B cell (primary cell): ENCODE measurements at regions not wholly inside any gene's neighbourhood (a gene's known extent, or its start where the extent isn't known, plus 50 kb on each side); places are given as distances from the start of the nearest gene placed in this dataset.

Experiments
- ATAC-seq: fragments of 200-7000 bp; cut with Tn5 transposase; one replicate; pipeline ENCODE4 v1.10.0; 2021; ENCODE audit warnings: low read depth, mild to moderate bottlenecking, moderate number of reproducible peaks, moderate library complexity
- CTCF ChIA-PET: fragments of 350-600 bp; sonication (Branson Sonifier 250); formaldehyde crosslinking; loops from one replicate; lab custom pipeline; 2021; ENCODE audit warnings: antibody characterized with exemption, inconsistent platforms; lab: Charles Lee
- POLR2A ChIA-PET: fragments of 350-600 bp; sonication (Branson Sonifier 250); formaldehyde crosslinking; loops from one replicate; lab custom pipeline; 2021; ENCODE audit warnings: antibody characterized with exemption; lab: Charles Lee
- DNase-seq: peaks from one replicate; pipeline ENCODE4 v3.0.0; 2013
- H2AFZ ChIP-seq: 2 replicates; pipeline ENCODE4 v1.6.1; 2012; ENCODE audit warnings: mild to moderate bottlenecking, low read depth, low read length; ENCODE audit not compliant: insufficient read depth, poor library complexity, severe bottlenecking
- H3K27ac ChIP-seq, 2 donors: 1 replicate in 1 of 2; 2 replicates in 1 of 2; pipeline ENCODE4 v1.5.1; 2012 to 2013; ENCODE audit warnings: low read length in 2 of 2, mild to moderate bottlenecking in 2 of 2, moderate library complexity in 1 of 2
- H3K27me3 ChIP-seq, 4 experiments: fragments of 200-600 bp in 1 of 4; sonication (generic) in 1 of 4; replicated peaks in 1 of 4; 1 replicate in 2 of 4; 2 replicates in 2 of 4; pipeline versions ENCODE4 v1.6.1 to v1.7.0; 2013 to 2016; ENCODE audit warnings: low read length in 3 of 4, mild to moderate bottlenecking in 2 of 4, mixed read lengths in 1 of 4, moderate library complexity in 1 of 4; ENCODE audit not compliant: insufficient read depth in 4 of 4, control insufficient read depth in 3 of 4; ENCODE audit errors: control extremely low read depth in 1 of 4
- H3K36me3 ChIP-seq, 2 experiments: replicated peaks in 1 of 2; 1 replicate in 1 of 2; 2 replicates in 1 of 2; pipeline versions ENCODE4 v1.6.1 to v1.7.1; 2013; ENCODE audit warnings: low read length in 1 of 2; ENCODE audit not compliant: insufficient read depth in 2 of 2, control insufficient read depth in 1 of 2; ENCODE audit errors: control extremely low read depth in 1 of 2, extremely low read depth in 1 of 2
- H3K4me1 ChIP-seq, 2 donors: fragments of 200-600 bp in 1 of 2; sonication (generic) in 1 of 2; 1 replicate in 1 of 2; 2 replicates in 1 of 2; pipeline versions ENCODE4 v1.5.1 to v1.6.1; 2013 to 2017; ENCODE audit warnings: low read length in 2 of 2; ENCODE audit not compliant: control insufficient read depth in 2 of 2, insufficient read depth in 2 of 2
- H3K4me2 ChIP-seq: replicated peaks from 2 replicates; pipeline ENCODE3; 2012; ENCODE audit warnings: mild to moderate bottlenecking, low read depth, low read length; ENCODE audit not compliant: poor library complexity, severe bottlenecking
- H3K4me3 ChIP-seq, 5 experiments: fragments of 200-600 bp in 1 of 5; sonication (generic) in 1 of 5; 1 replicate in 3 of 5; 2 replicates in 2 of 5; pipeline versions ENCODE4 v1.5.1 to v1.7.0; 2011 to 2016; ENCODE audit warnings: low read length in 4 of 5, mild to moderate bottlenecking in 4 of 5, low read depth in 2 of 5, control low read depth in 1 of 5, moderate library complexity in 1 of 5; ENCODE audit not compliant: insufficient read depth in 1 of 5; ENCODE audit errors: control extremely low read depth in 1 of 5, extremely low read depth in 1 of 5
- H3K79me2 ChIP-seq: fragments of 200-600 bp; sonication (generic); one replicate; pipeline ENCODE4 v1.6.0; 2016; ENCODE audit warnings: low read length; ENCODE audit not compliant: control insufficient read depth, insufficient read depth
- H3K9ac ChIP-seq: fragments of 200-600 bp; sonication (generic); 2 replicates; pipeline ENCODE4 v1.6.1; 2017; ENCODE audit warnings: mild to moderate bottlenecking, low read length, moderate library complexity
- H3K9me3 ChIP-seq, 3 donors: one replicate each; pipeline versions ENCODE4 v1.6.1 to v1.7.1; 2013; ENCODE audit warnings: low read length in 2 of 3; ENCODE audit not compliant: control insufficient read depth in 2 of 3, insufficient read depth in 1 of 3; ENCODE audit errors: control extremely low read depth in 1 of 3
- H4K20me1 ChIP-seq: 2 replicates; pipeline ENCODE4 v1.6.0; 2012; ENCODE audit warnings: mild to moderate bottlenecking, low read length; ENCODE audit not compliant: insufficient read depth, control insufficient read depth, poor library complexity, severe bottlenecking
- H3K27ac Mint-ChIP-seq: one replicate; pipeline ENCODE4 v1.8.0; 2021; ENCODE audit warnings: mixed read lengths
- H3K27me3 Mint-ChIP-seq: one replicate; pipeline ENCODE4 v1.8.0; 2021; ENCODE audit warnings: mixed read lengths
- H3K4me1 Mint-ChIP-seq: one replicate; pipeline ENCODE4 v1.8.0; 2021; ENCODE audit warnings: mixed read lengths
- H3K4me3 Mint-ChIP-seq: one replicate; pipeline ENCODE4 v1.8.0; 2021; ENCODE audit warnings: mixed read lengths
- H3K9me3 Mint-ChIP-seq: one replicate; pipeline ENCODE4 v1.8.0; 2022; ENCODE audit warnings: mixed read lengths; ENCODE audit not compliant: insufficient read depth
- EZH2 ChIP-seq: IDR thresholded peaks from 2 replicates; pipeline ENCODE4 v1.6.1; 2012; ENCODE audit warnings: borderline replicate concordance, low read depth, mild to moderate bottlenecking, moderate library complexity, low read length; ENCODE audit not compliant: insufficient read depth, poor library complexity, severe bottlenecking
- WGBS: methylation state at CpG from one replicate; pipeline ENCODE4 v1.1.5; 2013; ENCODE audit warnings: missing lambda C conversion rate; ENCODE audit not compliant: insufficient coverage; 5-methylcytosine and 5-hydroxymethylcytosine counted together
- intact Hi-C: fragments of 100-400 bp; cut with micrococcal nuclease; formaldehyde crosslinking; loops from one replicate; pipeline ENCODE4 v1.10.0; 2022
- TF ChIP-seq, protein P1 (sequence below): fragments of 200-600 bp; IDR thresholded peaks from one replicate; pipeline ENCODE4 v1.8.0; 2022; ENCODE audit warnings: antibody characterized with exemption, mild to moderate bottlenecking

DNA sequence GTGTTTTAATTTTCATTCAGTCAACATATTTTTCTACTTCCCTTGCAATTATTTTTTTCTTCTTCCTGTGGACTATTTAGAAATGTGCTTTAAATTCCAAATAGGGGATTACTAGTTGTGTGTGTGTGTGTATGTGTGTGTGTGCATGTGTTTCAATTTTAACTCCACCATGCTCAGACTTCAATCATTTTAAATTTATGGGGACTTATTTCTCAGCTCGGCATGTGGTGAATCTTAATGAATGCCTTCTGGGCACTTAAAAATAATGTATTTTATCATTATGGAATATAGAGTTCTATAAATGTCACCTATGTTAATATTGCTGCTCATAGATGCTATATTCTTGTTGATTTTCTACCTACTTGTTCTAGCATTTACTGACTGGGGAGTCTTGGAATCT, 465.6 kb upstream of the PRKX start:
- H3K27ac ChIP-seq, result no peak overlapping the region
- H3K4me3 ChIP-seq, result no peak overlapping the region
- no peaks in the 10 kb centered on the region for H3K4me1 Mint-ChIP-seq
- no peaks in the 10 kb centered on the region for H4K20me1 ChIP-seq
- no peaks in the 10 kb centered on the region for H3K9me3 ChIP-seq
- H3K27ac Mint-ChIP-seq, result no peak overlapping the region
- CTCF ChIA-PET, result no interaction called here
- H3K79me2 ChIP-seq, result no peaks in the 10 kb centered on the region
- no CpG with 5 or more reads among the region's 1 CpG for WGBS
- no peaks in the 10 kb centered on the region for H3K27me3 Mint-ChIP-seq
- H2AFZ ChIP-seq, result no peak overlapping the region
- ATAC-seq, result no peak
- no peak for DNase-seq
- no peak overlapping the region for H3K4me2 ChIP-seq
- H3K27me3 ChIP-seq, result no peaks in the 10 kb centered on the region
- H3K4me3 Mint-ChIP-seq, result no peak overlapping the region
- POLR2A ChIA-PET, result no interaction called here
- no peaks in the 10 kb centered on the region for H3K9me3 Mint-ChIP-seq
- no peak for TF ChIP-seq EZH2
- TF ChIP-seq, protein P1, sequence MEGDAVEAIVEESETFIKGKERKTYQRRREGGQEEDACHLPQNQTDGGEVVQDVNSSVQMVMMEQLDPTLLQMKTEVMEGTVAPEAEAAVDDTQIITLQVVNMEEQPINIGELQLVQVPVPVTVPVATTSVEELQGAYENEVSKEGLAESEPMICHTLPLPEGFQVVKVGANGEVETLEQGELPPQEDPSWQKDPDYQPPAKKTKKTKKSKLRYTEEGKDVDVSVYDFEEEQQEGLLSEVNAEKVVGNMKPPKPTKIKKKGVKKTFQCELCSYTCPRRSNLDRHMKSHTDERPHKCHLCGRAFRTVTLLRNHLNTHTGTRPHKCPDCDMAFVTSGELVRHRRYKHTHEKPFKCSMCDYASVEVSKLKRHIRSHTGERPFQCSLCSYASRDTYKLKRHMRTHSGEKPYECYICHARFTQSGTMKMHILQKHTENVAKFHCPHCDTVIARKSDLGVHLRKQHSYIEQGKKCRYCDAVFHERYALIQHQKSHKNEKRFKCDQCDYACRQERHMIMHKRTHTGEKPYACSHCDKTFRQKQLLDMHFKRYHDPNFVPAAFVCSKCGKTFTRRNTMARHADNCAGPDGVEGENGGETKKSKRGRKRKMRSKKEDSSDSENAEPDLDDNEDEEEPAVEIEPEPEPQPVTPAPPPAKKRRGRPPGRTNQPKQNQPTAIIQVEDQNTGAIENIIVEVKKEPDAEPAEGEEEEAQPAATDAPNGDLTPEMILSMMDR, result no peak
- no peak overlapping the region for H3K9ac ChIP-seq
- H3K36me3 ChIP-seq, result no peaks in the 10 kb centered on the region
- intact Hi-C loops, result no loop called here
- H3K4me1 ChIP-seq, result no peaks in the 10 kb centered on the region

DNA sequence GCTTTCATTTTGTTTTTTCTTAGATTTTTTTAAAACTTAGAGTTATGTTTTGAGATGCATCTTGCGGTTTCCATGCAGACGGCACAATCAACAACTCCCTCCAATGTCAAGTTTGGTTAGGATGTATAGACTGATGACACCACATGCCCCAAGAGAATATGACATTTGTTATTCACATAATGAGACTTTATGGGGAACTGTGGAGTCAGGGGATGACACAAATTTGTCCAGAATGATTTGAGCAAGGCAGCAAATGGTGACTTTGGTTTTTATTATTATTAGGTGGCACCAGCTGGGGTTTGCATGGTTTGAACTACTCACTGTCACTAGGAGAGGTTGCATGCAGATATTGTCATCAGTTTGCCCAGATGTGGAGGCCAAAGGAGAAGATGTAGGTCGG, 461.8 kb upstream of the PRKX start:
- intact Hi-C loops, result no loop called here

More for the DNA sequence above, 461.8 kb upstream of the PRKX start:
- H3K27ac Mint-ChIP-seq, result no peak overlapping the region
- DNase-seq (no peak), ATAC-seq (no peak)
- Histone ChIP-seq H3K4me2 (no peak overlapping the region), H3K27me3 (no peaks in the 10 kb centered on the region), H3K79me2 (no peaks in the 10 kb centered on the region), H3K4me3 (no peak overlapping the region), H3K4me1 (no peaks in the 10 kb centered on the region), H3K9me3 (no peaks in the 10 kb centered on the region), H3K27ac (no peak overlapping the region), H4K20me1 (no peaks in the 10 kb centered on the region), H2AFZ (no peak overlapping the region), H3K9ac (no peak overlapping the region), H3K36me3 (no peaks in the 10 kb centered on the region)
- H3K27me3 Mint-ChIP-seq, result no peaks in the 10 kb centered on the region
- no peak for TF ChIP-seq EZH2
- TF ChIP-seq, protein P1, result no peak
- no peaks in the 10 kb centered on the region for H3K9me3 Mint-ChIP-seq
- H3K4me3 Mint-ChIP-seq, result no peak overlapping the region
- POLR2A ChIA-PET, result no interaction called here
- no peaks in the 10 kb centered on the region for H3K4me1 Mint-ChIP-seq
- CTCF ChIA-PET, result no interaction called here
- no CpG with 5 or more reads among the region's 3 CpGs for whole genome bisulfite sequencing
